Transverse colon (tissue), 4 donors: ENCODE measurements at regions not wholly inside any gene's neighbourhood (a gene's known extent, or its start where the extent isn't known, plus 50 kb on each side); places are given as distances from the start of the nearest gene placed in this dataset.

Experiments used
- DNase-seq: peaks from one replicate; pipeline ENCODE4 v3.0.0-alpha.2; 2019
- H3K27ac ChIP-seq, 4 donors: fragments of 200-600 bp; sonication (generic); 2 replicates each; pipeline ENCODE4 v1.5.1; 2016 to 2018; ENCODE audit warnings: inconsistent platforms in 4 of 4
- H3K27me3 ChIP-seq: fragments of 200-600 bp; sonication (generic); 2 replicates; pipeline ENCODE4 v1.5.1; 2017; ENCODE audit warnings: inconsistent platforms
- H3K36me3 ChIP-seq, 4 donors: fragments of 200-600 bp; sonication (generic); 2 replicates each; pipeline ENCODE4 v1.5.1; 2017 to 2019; ENCODE audit warnings: inconsistent platforms in 4 of 4
- H3K4me1 ChIP-seq, 4 donors: fragments of 200-600 bp; sonication (generic); 2 replicates each; pipeline ENCODE4 v1.5.1; 2017 to 2020; ENCODE audit warnings: inconsistent platforms in 4 of 4
- H3K4me3 ChIP-seq, 4 donors: fragments of 200-600 bp; sonication (generic); 1 replicate in 1 of 4; 2 replicates in 3 of 4; pipeline versions ENCODE4 v1.5.1 to v1.6.1; 2017 to 2019; ENCODE audit warnings: inconsistent platforms in 4 of 4
- H3K9me3 ChIP-seq, 2 donors: fragments of 200-600 bp; sonication (generic); 2 replicates each; pipeline ENCODE4 v1.5.1; 2017 to 2019; ENCODE audit warnings: inconsistent platforms in 2 of 2
- EP300 ChIP-seq: sonication (generic); formaldehyde crosslinking; IDR thresholded peaks from one replicate; pipeline ENCODE4 v1.6.1; 2017; ENCODE audit warnings: antibody characterized with exemption, low read depth
- POLR2A ChIP-seq: fragments of 450-650 bp; IDR thresholded peaks from one replicate; pipeline ENCODE4 v1.6.1; 2016; ENCODE audit warnings: antibody characterized with exemption, mild to moderate bottlenecking, moderate library complexity
- POLR2AphosphoS5 ChIP-seq, 3 donors: sonication (generic); formaldehyde crosslinking; IDR thresholded peaks; one replicate each; pipeline ENCODE4 v1.6.1; 2016; ENCODE audit warnings: antibody characterized with exemption in 3 of 3
- WGBS, 2 donors: methylation state at CpG; one replicate each; pipeline ENCODE4 v1.1.5; 2018; ENCODE audit warnings: low coverage in 1 of 2; 5-methylcytosine and 5-hydroxymethylcytosine counted together
- in situ Hi-C, 4 donors: fragments of 200-750 bp; cut with MboI; loops; one replicate each; pipeline versions ENCODE4 v1.15.0 to v1.15.1; 2017; ENCODE audit warnings: low sequenced_read_pairs in 3 of 4, low pct_ligation_motif_present in 1 of 4, low pct_unique_long_range_greater_than_20kb in 1 of 4
- intact Hi-C: fragments of 100-400 bp; cut with DNase I; formaldehyde crosslinking; loops from one replicate; pipeline ENCODE4 v1.15.1; 2023; ENCODE audit warnings: low total_unique reads
- TF ChIP-seq, protein P1 (sequence below), 5 experiments: fragments of 200-600 bp in 3 of 5; fragments of 450-650 bp in 2 of 5; sonication (generic) in 3 of 5; IDR thresholded peaks; 1 replicate in 2 of 5; 2 replicates in 3 of 5; pipeline ENCODE4 v1.5.1; 2016 to 2017; ENCODE audit warnings: antibody characterized with exemption in 5 of 5, inconsistent platforms in 3 of 5, mild to moderate bottlenecking in 2 of 5, moderate library complexity in 1 of 5

DNA sequence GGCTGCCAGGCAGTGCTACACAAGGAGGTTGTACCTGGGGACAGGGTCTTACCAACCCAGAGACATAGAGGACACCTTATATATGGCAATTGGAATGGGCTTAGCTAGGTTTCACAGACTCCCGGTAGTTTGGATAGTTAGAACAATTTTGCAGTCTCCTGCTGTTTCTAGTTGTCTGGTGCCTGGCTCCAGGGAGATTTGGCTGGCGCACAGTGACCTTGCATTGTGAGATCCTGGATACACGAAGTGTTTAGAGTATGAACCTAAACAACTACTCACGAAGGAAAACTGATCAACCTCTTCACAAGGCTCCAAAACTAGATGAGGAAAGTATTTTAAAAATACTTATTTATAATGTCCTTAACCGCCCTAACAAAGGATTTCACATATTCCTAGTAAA, 614.7 kb downstream of the FAM181B start:
- in situ Hi-C loops (no loop called here), intact Hi-C loops (no loop called here)
- Histone ChIP-seq H3K4me3 (no peak overlapping the region), H3K36me3 (no peaks in the 10 kb centered on the region), H3K9me3 (no peaks in the 10 kb centered on the region), H3K4me1 (no peaks in the 10 kb centered on the region), H3K27me3 (no peaks in the 10 kb centered on the region), H3K27ac (no peak overlapping the region)
- 42 to 70% methylated on average over 2 to 5 of the region's 5 CpGs for WGBS, 2 donors
- TF ChIP-seq EP300 (no peak), POLR2AphosphoS5 (IDR thresholded peaks at IDR 0.05) (no peak), POLR2A (no peak)
- TF ChIP-seq, protein P1, sequence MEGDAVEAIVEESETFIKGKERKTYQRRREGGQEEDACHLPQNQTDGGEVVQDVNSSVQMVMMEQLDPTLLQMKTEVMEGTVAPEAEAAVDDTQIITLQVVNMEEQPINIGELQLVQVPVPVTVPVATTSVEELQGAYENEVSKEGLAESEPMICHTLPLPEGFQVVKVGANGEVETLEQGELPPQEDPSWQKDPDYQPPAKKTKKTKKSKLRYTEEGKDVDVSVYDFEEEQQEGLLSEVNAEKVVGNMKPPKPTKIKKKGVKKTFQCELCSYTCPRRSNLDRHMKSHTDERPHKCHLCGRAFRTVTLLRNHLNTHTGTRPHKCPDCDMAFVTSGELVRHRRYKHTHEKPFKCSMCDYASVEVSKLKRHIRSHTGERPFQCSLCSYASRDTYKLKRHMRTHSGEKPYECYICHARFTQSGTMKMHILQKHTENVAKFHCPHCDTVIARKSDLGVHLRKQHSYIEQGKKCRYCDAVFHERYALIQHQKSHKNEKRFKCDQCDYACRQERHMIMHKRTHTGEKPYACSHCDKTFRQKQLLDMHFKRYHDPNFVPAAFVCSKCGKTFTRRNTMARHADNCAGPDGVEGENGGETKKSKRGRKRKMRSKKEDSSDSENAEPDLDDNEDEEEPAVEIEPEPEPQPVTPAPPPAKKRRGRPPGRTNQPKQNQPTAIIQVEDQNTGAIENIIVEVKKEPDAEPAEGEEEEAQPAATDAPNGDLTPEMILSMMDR (IDR thresholded peaks at IDR 0.05) = no peak
- no peak for DNase-seq

DNA sequence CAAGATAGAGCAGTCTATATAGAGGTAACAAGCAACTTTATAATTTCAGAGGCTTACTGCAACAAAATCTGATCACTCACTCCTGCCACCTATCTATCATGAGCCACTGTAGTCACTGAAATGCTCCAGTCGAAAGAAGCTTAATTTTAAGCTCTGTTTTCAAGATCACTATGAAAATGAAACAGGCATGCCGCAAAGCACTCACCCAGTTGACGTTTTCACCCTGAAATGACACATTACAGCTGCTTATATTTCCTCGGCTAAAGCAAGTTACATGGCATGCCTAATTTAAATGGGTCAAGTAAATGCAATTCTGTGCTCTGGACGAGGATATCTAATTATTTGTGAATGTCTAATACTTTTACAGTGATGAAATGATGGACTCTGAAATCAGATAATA, 616.3 kb downstream of the FAM181B start:
- in situ Hi-C loops = no loop called here
- intact Hi-C loops = no loop called here
- no peaks in the 10 kb centered on the region for H3K27me3 ChIP-seq
- no peaks in the 10 kb centered on the region for H3K4me1 ChIP-seq
- DNase-seq = no peak
- no peaks in the 10 kb centered on the region for H3K9me3 ChIP-seq
- no peak overlapping the region for H3K27ac ChIP-seq
- no peaks in the 10 kb centered on the region for H3K36me3 ChIP-seq
- 56 to 58% methylated on average over 5 of the region's 5 CpGs for WGBS, 2 donors
- H3K4me3 ChIP-seq = no peak overlapping the region
- TF ChIP-seq, protein P1 (IDR thresholded peaks at IDR 0.05) = no peak
- TF ChIP-seq POLR2A (no peak), POLR2AphosphoS5 (IDR thresholded peaks at IDR 0.05) (no peak), EP300 (no peak)

DNA sequence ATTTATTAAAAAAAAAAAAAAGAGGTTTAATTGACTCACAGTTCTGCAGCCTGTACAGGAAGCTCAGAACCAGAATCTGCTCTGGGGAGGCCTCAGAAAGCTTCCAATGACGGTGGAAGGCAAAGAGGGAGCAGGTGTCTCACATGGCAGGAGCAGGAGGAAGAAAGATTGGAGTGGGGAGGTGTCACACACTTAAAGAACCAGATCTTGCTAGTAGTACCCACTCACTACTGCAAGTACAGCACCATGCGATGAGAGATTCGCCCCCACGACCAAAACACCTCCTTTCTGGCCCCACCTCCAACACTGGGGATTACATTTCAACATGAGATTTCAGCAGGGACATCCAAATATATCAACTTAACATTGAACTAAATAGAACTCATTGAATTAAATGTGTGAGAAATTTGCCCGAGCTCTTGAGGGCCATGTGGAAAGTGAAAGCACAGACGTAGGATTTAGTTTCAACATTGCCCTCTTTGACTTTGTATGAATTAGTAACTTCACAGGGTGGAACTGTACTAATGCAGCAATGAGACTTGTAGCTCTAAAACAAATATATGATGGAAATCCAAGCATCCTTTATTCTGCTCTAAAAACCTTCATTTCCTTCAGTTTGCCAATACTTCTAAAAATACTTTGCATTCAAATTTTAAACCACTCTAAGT, 628.2 kb downstream of the FAM181B start:
- TF ChIP-seq EP300 (no peak), POLR2A (no peak), POLR2AphosphoS5 (IDR thresholded peaks at IDR 0.05) (no peak)
- TF ChIP-seq, protein P1 (IDR thresholded peaks at IDR 0.05) = no peak
- Histone ChIP-seq H3K27ac (no peak overlapping the region), H3K36me3 (no peaks in the 10 kb centered on the region), H3K4me1 (no peaks in the 10 kb centered on the region), H3K9me3 (no peaks in the 10 kb centered on the region), H3K27me3 (no peaks in the 10 kb centered on the region), H3K4me3 (no peak overlapping the region)
- no peak for DNase-seq
- WGBS, 2 donors = 48 to 65% methylated on average over 3 to 6 of the region's 6 CpGs
- intact Hi-C loops = no loop called here
- in situ Hi-C loops = no loop called here

DNA sequence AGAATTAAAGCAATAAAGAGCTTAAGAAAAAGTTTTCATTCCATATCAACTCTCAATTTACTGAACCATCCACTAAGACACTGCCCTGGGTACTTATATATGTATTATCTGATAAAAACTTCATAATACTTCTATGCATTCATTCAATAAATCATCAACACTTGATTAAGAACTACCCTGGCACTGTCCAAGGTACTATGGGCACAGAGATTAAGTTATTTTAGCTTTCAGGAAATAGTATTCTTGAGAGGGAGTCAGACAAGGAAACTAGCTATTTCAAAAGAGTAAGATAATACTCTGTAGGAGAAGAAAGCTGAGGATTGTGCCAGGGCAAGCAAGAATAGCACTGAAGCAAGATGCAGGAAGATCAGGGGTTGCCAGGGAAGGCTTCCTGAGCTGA, 640.8 kb downstream of the FAM181B start:
- TF ChIP-seq, protein P1 (IDR thresholded peaks at IDR 0.05) = no peak
- TF ChIP-seq POLR2A = no peak
- Histone ChIP-seq H3K4me3 (no peak overlapping the region), H3K9me3 (no peaks in the 10 kb centered on the region), H3K36me3 (no peaks in the 10 kb centered on the region), H3K27ac (no peak overlapping the region), H3K27me3 (no peaks in the 10 kb centered on the region), H3K4me1 (no peaks in the 10 kb centered on the region)
- DNase-seq = no peak
- intact Hi-C loops (no loop called here), in situ Hi-C loops (no loop called here)
